GM12892 (cell line): ENCODE measurements at regions not wholly inside any gene's neighbourhood (a gene's known extent, or its start where the extent isn't known, plus 50 kb on each side); places are given as distances from the start of the nearest gene placed in this dataset.

Experiments
- POLR2A ChIP-seq: IDR thresholded peaks from 2 replicates; pipeline ENCODE4 v1.6.1; 2011; ENCODE audit warnings: low read depth, low read length, control low read depth
- POLR2AphosphoS5 ChIP-seq: IDR thresholded peaks from 2 replicates; pipeline ENCODE4 v1.6.1; 2011; ENCODE audit warnings: low read depth, low read length, control low read depth

DNA sequence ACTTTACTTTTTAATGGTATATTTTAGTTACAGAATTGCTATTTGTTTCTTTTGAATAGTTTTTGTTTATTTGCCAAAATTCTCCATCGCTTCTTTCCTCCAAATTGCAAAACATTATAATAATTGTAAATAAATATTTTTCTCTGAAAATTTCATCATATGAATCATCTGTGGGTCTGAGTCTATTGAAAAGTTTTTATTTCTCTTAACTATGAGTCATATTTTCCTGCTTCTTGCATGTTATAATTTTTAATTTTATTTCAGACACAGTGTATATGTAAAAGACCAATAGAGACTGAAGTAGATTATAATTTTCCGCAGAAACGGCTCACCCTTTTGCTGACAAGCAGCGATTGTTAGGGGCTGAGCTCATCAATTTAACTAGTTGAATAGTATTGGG lies 279.1 kb upstream of the IL12B start:
- TF ChIP-seq POLR2A (no peak), POLR2AphosphoS5 (no peak)
